ENCODE measurements at regions not wholly inside any gene's neighbourhood (a gene's known extent, or its start where the extent isn't known, plus 50 kb on each side); places are given as distances from the start of the nearest gene placed in this dataset.

GRCh38 chr20:11248011-11248409, 574.2 kb upstream of the JAG1 start:
- Histone ChIP-seq H3K9me3 (ENCODE audit: insufficient read depth in 2 of 2, low read depth in 1 of 2, low read length in 1 of 2) (no peaks in the 10 kb centered on the region), H2BK20ac (ENCODE audit: low read length) (no peak overlapping the region), H3K4me2 (ENCODE audit: insufficient read depth in 1 of 2, low read depth in 2 of 2, low read length in 2 of 2) (no peak overlapping the region), H3K4me1 (replicated peaks in 1 of 4; ENCODE audit: control insufficient read depth in 3 of 4, insufficient read depth in 4 of 4, low read length in 3 of 4) (peaks cover 0 to 8% (median 6%) of the 10 kb centered on the region in 4 experiments; a peak in 4 of 7 replicates), H3K79me1 (ENCODE audit: low read depth, low read length) (no peaks in the 10 kb centered on the region), H2AK5ac (ENCODE audit: low read depth, low read length) (no peak overlapping the region), H3K18ac (ENCODE audit: extremely low read depth, low read length) (no peak overlapping the region), H3K23me2 (ENCODE audit: low read depth, low read length) (no peaks in the 10 kb centered on the region), H3K27ac (ENCODE audit: low read depth, low read length) (no peak overlapping the region), H2AFZ (ENCODE audit: low read length) (no peak overlapping the region), H4K8ac (ENCODE audit: extremely low read depth, insufficient read depth, low read length) (no peak overlapping the region), H2BK15ac (ENCODE audit: low read length) (no peak overlapping the region), H3K9ac (replicated peaks in 1 of 4; ENCODE audit: extremely low read depth in 1 of 4, low read depth in 3 of 4, low read length in 3 of 4) (no peak overlapping the region), H3K4me3 (ENCODE audit: extremely low read depth in 1 of 4, insufficient read depth in 2 of 4, low read depth in 3 of 4, low read length in 4 of 4) (no peak overlapping the region), H3K27me3 (replicated peaks in 1 of 4; ENCODE audit: control insufficient read depth in 3 of 4, extremely low read depth in 1 of 4, insufficient read depth in 3 of 4, low read length in 3 of 4) (no peaks in the 10 kb centered on the region; a peak in 1 of 7 replicates), H3K14ac (ENCODE audit: insufficient read length) (no peak overlapping the region), H4K91ac (replicated peaks; ENCODE audit: insufficient read length, low read length) (no peak overlapping the region), H2BK5ac (ENCODE audit: low read depth, low read length) (no peak overlapping the region), H3K56ac (replicated peaks; ENCODE audit: insufficient read length, low read depth, low read length) (no peak overlapping the region), H2BK12ac (ENCODE audit: low read depth, low read length) (no peak overlapping the region; the same call in 1 of the 2 replicates), H3K36me3 (ENCODE audit: control insufficient read depth in 2 of 4, insufficient read depth in 4 of 4, low read length in 3 of 4) (no peaks in the 10 kb centered on the region), H4K5ac (ENCODE audit: insufficient read length, low read depth, low read length) (no peak overlapping the region), H3K23ac (ENCODE audit: insufficient read length) (no peak overlapping the region), H3K4ac (replicated peaks; ENCODE audit: insufficient read length, low read depth, low read length) (no peak overlapping the region), H3K79me2 (ENCODE audit: control insufficient read depth in 1 of 2, insufficient read depth in 2 of 2, low read length in 2 of 2) (no peaks in the 10 kb centered on the region), H4K20me1 (replicated peaks in 1 of 2; ENCODE audit: control insufficient read depth in 1 of 2, insufficient read depth in 2 of 2, low read length in 2 of 2) (no peaks in the 10 kb centered on the region), H2BK120ac (replicated peaks; ENCODE audit: low read depth, low read length) (no peak overlapping the region)
- TF ChIP-seq POU5F1 (IDR thresholded peaks at IDR 0.05; ENCODE audit: low read depth, low read length) (no peak), JUND (IDR thresholded peaks at IDR 0.05; ENCODE audit: low read length) (no peak)
- ChIA-PET CTCF (ENCODE audit: partially characterized antibody) (interaction anchor here (0.9 to 1.0 kb wide), 2 partner anchors 14 to 41 kb away, joined by 3 read pairs; no protein-coding TSS in a partner anchor), POLR2A (ENCODE audit: partially characterized antibody) (no interaction called here)
- WGBS, 2 experiments (ENCODE audit: extremely low coverage in 1 of 2, insufficient coverage in 1 of 2, insufficient read length in 1 of 2, insufficient replicate concordance in 2 of 2, low coverage in 1 of 2, low lambda C conversion rate in 2 of 2, missing lambda C conversion rate in 1 of 2) = 100% methylated on average over 3 of the region's 3 CpGs; no CpG with 5 or more reads in 1 of the 2 experiments
- DNase-seq (ENCODE audit: low read depth in 1 of 2, low spot score in 2 of 2) = no peak
- no peak for FAIRE-seq

Measured in H1 (cell line).